ENCODE measurements at regions not wholly inside any gene's neighbourhood (a gene's known extent, or its start where the extent isn't known, plus 50 kb on each side); places are given as distances from the start of the nearest gene placed in this dataset.

DNA sequence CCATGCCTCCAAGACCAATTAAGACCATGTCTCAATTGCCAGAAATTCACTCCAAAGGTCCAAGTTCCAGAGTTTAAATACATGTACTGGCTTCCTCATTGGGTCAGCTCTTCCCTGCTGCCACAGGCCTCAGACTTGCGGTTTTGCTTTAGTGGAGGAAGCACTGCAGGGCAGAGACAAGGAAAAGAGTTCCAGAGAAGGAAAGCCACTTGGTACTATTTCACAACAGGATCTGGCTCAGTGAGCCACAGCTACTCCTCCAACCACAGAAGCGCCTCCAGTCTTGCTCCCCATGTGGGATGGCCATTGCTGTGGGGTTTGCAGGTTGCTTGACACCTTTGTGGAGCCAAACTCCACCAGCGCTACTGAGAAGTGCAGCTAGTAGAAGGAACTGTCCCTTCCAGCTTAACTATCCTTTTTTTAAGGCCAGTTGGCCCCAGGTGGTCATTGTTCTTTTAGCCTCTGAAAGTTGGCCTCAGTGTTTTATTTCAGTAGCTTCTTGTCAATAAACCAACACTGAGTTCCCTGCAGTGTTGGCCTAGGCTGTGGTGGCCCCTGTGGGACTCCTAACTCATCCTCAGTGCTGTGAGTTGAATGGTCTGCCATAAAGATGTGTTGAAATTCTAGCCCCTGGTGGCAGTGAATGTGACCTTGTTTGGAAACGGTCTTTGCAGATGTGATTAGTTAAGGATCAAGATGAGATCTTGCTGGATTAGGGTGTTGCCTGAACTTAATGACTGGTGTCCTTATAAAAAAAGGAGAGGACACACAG lies 93.7 kb upstream of the DAP start:
- no peak overlapping the region for H3K27ac Mint-ChIP-seq
- POLR2A ChIA-PET, result no interaction called here
- H3K4me1 Mint-ChIP-seq, result no peaks in the 10 kb centered on the region
- DNase-seq (no peak), ATAC-seq (ENCODE audit: low read depth) (no peak)
- H3K9me3 Mint-ChIP-seq, result no peaks in the 10 kb centered on the region
- H3K27me3 Mint-ChIP-seq, result peaks cover 12% of the 10 kb centered on the region
- H3K36me3 Mint-ChIP-seq, result no peaks in the 10 kb centered on the region
- H3K4me3 Mint-ChIP-seq, result no peak overlapping the region

DNA sequence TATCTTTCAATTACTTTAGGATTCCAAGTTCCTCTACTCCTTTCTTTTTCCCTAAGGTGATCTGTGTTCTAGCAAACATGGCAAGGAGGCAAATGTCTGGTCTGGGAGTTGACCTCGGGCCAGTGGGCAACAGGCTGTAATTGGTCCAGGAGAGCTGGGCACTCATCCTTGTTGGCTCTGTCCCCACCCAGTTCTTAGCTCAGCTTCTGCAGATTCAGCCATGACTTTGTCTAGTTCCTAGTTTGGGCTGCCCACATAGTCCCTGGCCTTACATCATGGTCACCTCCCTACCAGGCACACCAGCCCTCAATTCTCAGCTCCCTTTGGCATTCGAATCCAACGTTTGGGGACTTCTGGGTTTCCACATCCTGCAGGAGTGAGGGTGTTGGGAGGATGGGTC lies 92.1 kb upstream of the DAP start:
- Mint-ChIP-seq H3K27ac (no peak overlapping the region), H3K4me1 (no peaks in the 10 kb centered on the region), H3K36me3 (no peaks in the 10 kb centered on the region), H3K4me3 (no peak overlapping the region), H3K27me3 (peaks cover 9% of the 10 kb centered on the region), H3K9me3 (no peaks in the 10 kb centered on the region)
- ATAC-seq (ENCODE audit: low read depth) (no peak), DNase-seq (no peak)
- POLR2A ChIA-PET, result no interaction called here

DNA sequence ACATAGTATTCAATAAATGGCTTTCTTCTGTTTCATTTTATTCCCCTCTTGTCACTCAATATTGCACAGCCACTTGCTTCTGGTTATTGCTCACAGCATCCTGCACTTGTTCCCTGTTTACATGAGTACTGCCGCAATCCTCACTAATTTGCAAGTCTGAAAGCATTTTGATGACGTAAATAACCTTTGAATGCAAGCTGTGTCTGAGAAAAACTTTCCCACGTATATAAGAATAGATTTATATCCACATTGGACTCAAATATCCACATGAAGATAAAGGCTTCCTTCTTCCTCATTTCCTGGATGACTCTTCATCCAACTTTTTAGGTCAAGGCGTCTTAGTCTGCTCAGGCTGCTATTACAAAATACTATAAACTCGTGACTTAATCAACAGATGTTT lies 88.2 kb upstream of the DAP start:
- Mint-ChIP-seq H3K27ac (no peak overlapping the region), H3K4me1 (no peaks in the 10 kb centered on the region), H3K27me3 (peaks cover 28% of the 10 kb centered on the region), H3K4me3 (no peak overlapping the region), H3K36me3 (no peaks in the 10 kb centered on the region), H3K9me3 (peaks cover 3% of the 10 kb centered on the region)
- POLR2A ChIA-PET, result no interaction called here
- no peak for DNase-seq
- no peak for ATAC-seq (ENCODE audit: low read depth)

DNA sequence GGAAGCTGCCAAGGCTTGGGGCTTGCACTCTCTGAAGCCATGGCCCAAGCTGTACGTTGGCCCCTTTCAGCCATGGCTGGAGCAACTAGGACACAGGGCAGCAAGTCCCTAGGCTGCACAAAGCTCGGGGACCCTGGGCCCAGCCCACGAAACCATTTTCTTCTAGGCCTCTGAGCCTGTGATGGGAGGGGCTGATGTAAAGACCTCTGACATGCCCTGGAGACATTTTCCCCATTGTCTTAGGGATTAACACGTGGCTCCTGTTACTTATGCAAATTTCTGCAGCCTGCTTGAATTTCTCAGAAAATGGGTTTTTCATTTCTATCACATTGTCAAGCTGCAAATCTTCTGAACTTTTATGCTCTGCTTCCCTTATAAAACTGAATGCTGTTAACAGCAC lies 83.0 kb upstream of the DAP start:
- peaks cover 10% of the 10 kb centered on the region for H3K9me3 Mint-ChIP-seq
- POLR2A ChIA-PET, result no interaction called here
- DNase-seq, result no peak
- H3K4me1 Mint-ChIP-seq, result no peaks in the 10 kb centered on the region
- ATAC-seq (ENCODE audit: low read depth), result no peak
- peaks cover 22% of the 10 kb centered on the region for H3K27me3 Mint-ChIP-seq
- H3K36me3 Mint-ChIP-seq, result no peaks in the 10 kb centered on the region
- H3K4me3 Mint-ChIP-seq, result no peak overlapping the region
- no peak overlapping the region for H3K27ac Mint-ChIP-seq

DNA sequence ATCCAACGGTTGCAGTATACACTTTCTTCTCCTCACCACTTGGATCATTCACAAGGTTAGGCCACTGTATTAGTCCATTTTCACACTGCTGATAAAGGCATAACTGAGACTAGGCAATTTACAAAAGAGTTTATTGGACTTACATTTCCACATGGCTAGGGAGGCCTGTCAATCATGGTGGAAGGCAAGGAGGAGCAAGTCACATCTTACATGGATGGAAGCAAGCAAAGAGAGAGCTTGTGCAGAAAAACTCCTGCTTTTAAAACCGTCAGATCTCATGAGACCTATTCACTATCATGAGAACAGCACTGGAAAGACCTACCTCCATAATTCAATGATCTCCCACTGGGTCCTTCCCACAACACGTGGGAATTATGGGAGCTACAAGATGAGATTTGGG lies 81.8 kb upstream of the DAP start:
- no peaks in the 10 kb centered on the region for H3K4me1 Mint-ChIP-seq
- DNase-seq, result no peak
- no peaks in the 10 kb centered on the region for H3K36me3 Mint-ChIP-seq
- ATAC-seq (ENCODE audit: low read depth), result no peak
- peaks cover 10% of the 10 kb centered on the region for H3K9me3 Mint-ChIP-seq
- POLR2A ChIA-PET, result no interaction called here
- H3K27ac Mint-ChIP-seq, result no peak overlapping the region
- H3K27me3 Mint-ChIP-seq, result peaks cover 19% of the 10 kb centered on the region
- H3K4me3 Mint-ChIP-seq, result no peak overlapping the region

DNA sequence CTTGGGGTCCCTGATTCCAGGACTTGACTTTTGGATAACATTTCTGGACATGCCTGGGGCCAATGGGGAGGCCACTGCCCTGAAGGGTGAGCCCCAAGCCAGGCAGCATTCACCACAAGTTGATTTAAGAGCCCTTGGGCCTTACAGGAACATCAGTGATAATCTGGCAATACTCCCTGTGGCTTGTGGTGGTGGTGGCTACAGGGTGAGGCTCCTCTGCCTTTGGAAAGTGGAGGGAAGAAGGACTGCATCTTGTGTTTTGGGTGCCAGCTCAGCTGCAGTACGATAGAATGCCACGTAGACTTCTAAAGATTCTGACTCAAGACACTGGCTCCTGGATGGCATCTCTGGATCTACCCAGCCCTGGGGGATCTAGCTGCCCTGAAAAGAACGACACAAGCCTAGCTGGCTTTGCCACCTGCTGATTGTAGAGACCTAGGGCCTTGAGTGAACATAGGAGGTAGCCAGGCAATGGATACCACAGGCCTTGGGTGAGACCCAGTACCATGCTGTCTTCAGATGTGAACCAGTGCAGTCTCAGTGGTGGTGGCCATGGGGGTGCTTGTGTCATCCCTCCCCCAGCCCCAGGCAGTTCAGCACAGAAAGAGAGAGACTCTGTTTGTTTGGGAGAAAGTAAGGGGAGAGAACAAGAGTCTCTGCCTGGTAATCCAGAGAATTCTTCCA lies 79.0 kb upstream of the DAP start:
- Mint-ChIP-seq H3K4me3 (no peak overlapping the region), H3K4me1 (no peaks in the 10 kb centered on the region), H3K36me3 (no peaks in the 10 kb centered on the region), H3K27ac (no peak overlapping the region), H3K9me3 (peaks cover 10% of the 10 kb centered on the region), H3K27me3 (no peaks in the 10 kb centered on the region)
- ATAC-seq (ENCODE audit: low read depth) (no peak), DNase-seq (no peak)
- POLR2A ChIA-PET, result no interaction called here

DNA sequence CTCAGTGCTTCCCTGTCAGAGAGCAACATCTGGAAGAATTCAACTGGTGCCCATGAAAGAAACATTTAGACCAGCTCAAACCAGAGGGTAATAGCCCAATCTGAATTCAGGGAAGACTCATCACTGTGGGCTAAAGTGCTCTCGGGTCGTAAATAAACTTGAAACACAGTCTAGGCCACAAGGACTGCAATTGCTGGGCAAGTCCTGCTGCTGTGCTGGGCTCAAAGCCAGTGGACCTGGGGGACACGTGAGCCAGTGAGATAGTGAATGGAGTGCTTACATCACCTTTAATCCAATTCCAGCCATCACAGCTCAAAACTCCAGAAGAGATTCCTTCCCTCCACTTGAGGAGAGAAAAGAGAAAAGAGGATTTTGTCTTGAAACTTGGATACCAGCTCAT lies 78.1 kb upstream of the DAP start:
- H3K4me3 Mint-ChIP-seq, result no peak overlapping the region
- H3K9me3 Mint-ChIP-seq, result peaks cover 7% of the 10 kb centered on the region
- no peaks in the 10 kb centered on the region for H3K4me1 Mint-ChIP-seq
- H3K36me3 Mint-ChIP-seq, result no peaks in the 10 kb centered on the region
- DNase-seq, result no peak
- no peak overlapping the region for H3K27ac Mint-ChIP-seq
- H3K27me3 Mint-ChIP-seq, result no peaks in the 10 kb centered on the region
- POLR2A ChIA-PET, result no interaction called here
- ATAC-seq (ENCODE audit: low read depth), result no peak

DNA sequence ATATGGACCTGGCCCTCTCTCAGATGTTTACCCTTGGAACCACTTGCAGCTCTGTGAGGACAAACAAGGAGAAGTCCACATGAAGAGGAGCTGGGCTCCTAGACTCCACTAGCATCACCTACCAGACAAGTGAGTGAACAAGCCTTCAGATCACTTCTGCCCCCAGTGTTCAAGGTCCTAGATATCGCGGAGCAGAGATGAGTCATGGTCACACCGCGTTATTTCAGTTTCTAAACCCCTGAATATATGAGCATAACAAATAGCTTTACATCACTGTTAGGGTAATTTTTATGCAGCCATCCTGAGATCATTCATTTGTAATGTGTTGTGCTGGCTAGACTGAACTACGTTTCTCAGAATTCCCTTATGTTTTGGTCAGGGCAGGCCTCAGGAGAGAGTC lies 77.0 kb upstream of the DAP start:
- ATAC-seq (ENCODE audit: low read depth), result no peak
- POLR2A ChIA-PET, result no interaction called here
- no peaks in the 10 kb centered on the region for H3K4me1 Mint-ChIP-seq

DNA sequence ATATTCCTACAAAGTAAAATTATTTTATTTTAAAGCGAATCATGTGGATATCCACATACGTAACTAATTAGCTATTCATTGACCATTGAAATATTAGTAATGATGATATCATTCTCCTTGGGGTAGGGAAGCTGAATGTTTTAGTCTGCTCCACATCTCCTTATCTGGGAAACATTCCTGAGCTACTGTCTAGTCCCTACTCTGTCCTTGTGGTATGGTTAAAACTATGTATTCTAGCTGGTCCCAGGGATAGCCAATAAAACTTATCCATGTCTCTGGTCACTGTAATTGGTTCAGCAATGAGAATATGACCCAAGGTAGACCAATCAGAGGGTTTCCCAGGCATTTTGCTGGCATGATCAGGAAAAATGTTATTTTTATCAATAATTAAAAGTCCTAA lies 76.0 kb upstream of the DAP start:
- DNase-seq (no peak), ATAC-seq (ENCODE audit: low read depth) (no peak)
- POLR2A ChIA-PET, result no interaction called here
- Mint-ChIP-seq H3K4me1 (no peaks in the 10 kb centered on the region), H3K27me3 (peaks cover 3% of the 10 kb centered on the region), H3K36me3 (no peaks in the 10 kb centered on the region), H3K27ac (no peak overlapping the region), H3K9me3 (no peaks in the 10 kb centered on the region), H3K4me3 (no peak overlapping the region)

More for the DNA sequence above, 77.0 kb upstream of the DAP start:
- Mint-ChIP-seq H3K27me3 (peaks cover 3% of the 10 kb centered on the region), H3K4me3 (no peak overlapping the region), H3K9me3 (no peaks in the 10 kb centered on the region), H3K27ac (no peak overlapping the region), H3K36me3 (no peaks in the 10 kb centered on the region)
- no peak for DNase-seq

DNA sequence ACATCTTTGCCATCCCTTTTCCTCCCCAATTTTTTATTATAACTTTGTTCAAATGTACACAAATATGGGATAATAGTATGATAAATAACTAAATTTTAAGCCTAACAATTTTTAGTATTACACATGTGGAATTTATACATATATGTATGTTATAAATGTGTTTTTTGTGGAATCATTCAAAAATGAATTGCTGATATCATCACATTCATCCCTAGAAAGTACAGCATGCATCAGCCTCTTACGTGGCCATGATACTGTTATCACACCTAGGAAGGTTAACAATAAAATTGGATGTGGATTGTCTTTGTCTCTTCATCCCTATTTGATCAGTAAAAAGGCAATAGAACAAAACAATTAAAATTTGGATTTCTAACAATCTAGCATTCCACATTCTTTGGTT lies 73.7 kb upstream of the DAP start:
- Mint-ChIP-seq H3K36me3 (no peaks in the 10 kb centered on the region), H3K27me3 (peaks cover 3% of the 10 kb centered on the region), H3K9me3 (no peaks in the 10 kb centered on the region), H3K27ac (no peak overlapping the region), H3K4me1 (no peaks in the 10 kb centered on the region), H3K4me3 (no peak overlapping the region)
- POLR2A ChIA-PET, result no interaction called here
- ATAC-seq (ENCODE audit: low read depth) (no peak), DNase-seq (no peak)

DNA sequence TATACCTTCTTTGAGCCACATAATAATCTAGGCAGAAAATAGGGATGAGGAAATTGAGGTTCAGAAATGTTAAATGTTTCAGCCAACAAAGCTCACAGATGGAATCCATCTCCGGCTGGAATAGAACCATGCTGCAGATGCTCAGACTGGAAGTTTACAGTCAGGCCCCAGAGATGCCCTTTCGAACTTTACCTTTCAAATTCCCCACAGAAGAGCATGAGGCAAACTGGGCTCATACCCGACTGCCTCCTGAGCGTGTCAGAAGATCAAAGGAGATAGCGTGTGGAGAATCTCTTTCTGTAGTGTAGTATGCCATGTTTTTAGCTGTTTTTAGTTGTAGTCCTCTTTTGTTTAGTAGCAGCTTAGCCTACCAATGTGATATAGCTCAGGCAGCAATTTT lies 72.0 kb upstream of the DAP start:
- ATAC-seq (ENCODE audit: low read depth) (no peak), DNase-seq (no peak)
- no peaks in the 10 kb centered on the region for H3K4me1 Mint-ChIP-seq
- H3K36me3 Mint-ChIP-seq, result no peaks in the 10 kb centered on the region
- H3K27me3 Mint-ChIP-seq, result peaks cover 4% of the 10 kb centered on the region
- H3K4me3 Mint-ChIP-seq, result no peak overlapping the region
- H3K27ac Mint-ChIP-seq, result no peak overlapping the region
- POLR2A ChIA-PET, result no interaction called here
- no peaks in the 10 kb centered on the region for H3K9me3 Mint-ChIP-seq

DNA sequence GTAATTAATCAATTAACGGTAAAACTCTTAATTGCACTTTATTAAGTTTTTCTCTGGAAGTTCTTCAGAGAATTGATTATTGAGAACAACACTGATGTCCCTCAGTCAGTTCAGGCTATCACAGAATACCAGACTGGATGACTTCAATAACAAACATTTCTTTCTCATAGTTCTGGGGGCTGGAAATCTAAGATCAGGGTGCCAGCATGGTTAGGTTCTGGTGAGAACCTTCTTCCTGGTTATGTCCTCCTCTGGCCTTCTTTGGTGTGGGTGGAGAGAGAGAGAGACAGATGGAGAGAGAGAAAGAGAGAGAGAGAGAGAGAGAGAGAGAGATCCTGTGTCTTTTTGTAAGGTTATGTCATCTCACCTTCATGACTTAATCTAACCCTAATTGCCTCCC lies 71.4 kb upstream of the DAP start:
- Mint-ChIP-seq H3K27ac (no peak overlapping the region), H3K27me3 (peaks cover 4% of the 10 kb centered on the region), H3K9me3 (no peaks in the 10 kb centered on the region), H3K36me3 (no peaks in the 10 kb centered on the region), H3K4me3 (no peak overlapping the region), H3K4me1 (no peaks in the 10 kb centered on the region)
- POLR2A ChIA-PET, result no interaction called here
- ATAC-seq (ENCODE audit: low read depth) (no peak), DNase-seq (no peak)

DNA sequence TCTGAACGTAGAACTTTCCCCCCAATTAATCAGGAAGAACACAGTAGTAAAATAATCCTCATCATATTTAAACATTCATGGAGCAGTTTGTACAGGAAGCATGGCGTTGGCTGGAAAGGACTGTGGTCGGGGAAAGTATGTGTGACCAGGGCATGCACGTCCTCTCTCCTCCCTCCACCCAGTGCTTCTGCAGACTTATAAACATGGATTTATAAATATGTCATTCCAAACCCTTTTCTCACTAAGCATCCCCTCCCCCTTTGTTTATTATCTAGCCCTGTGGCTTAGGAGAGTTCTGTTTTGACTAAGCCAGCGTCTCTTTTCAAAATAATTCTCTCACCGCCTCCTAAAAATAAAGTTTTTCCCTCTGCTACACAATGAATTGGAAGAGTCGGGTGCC lies 70.4 kb upstream of the DAP start:
- POLR2A ChIA-PET, result no interaction called here
- no peak overlapping the region for H3K27ac Mint-ChIP-seq
- DNase-seq (no peak), ATAC-seq (ENCODE audit: low read depth) (no peak)
- H3K4me1 Mint-ChIP-seq, result no peaks in the 10 kb centered on the region
- peaks cover 4% of the 10 kb centered on the region for H3K27me3 Mint-ChIP-seq
- H3K9me3 Mint-ChIP-seq, result no peaks in the 10 kb centered on the region
- H3K36me3 Mint-ChIP-seq, result no peaks in the 10 kb centered on the region
- H3K4me3 Mint-ChIP-seq, result no peak overlapping the region

DNA sequence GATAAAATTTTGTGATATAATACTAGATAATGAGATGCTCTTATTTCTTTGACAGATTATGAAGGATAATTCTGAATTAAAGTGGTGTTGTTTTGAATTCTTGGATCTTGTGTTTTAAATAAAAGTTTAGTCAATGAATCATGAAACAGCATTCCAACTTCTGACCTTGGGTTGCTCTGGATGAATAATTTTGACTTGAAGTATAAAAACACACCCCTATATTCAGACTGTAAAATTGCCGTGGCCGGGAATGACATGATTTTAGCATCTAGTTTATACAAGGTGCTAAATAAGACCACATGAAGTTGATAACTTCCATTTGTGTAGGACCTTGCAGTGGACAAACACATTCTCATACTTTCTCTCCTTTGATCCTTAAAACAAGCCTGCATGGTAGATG lies 67.2 kb upstream of the DAP start:
- ATAC-seq (ENCODE audit: low read depth) (no peak), DNase-seq (no peak)
- no peak overlapping the region for H3K27ac Mint-ChIP-seq
- H3K4me1 Mint-ChIP-seq, result no peaks in the 10 kb centered on the region
- H3K9me3 Mint-ChIP-seq, result no peaks in the 10 kb centered on the region
- no peaks in the 10 kb centered on the region for H3K36me3 Mint-ChIP-seq
- peaks cover 5% of the 10 kb centered on the region for H3K27me3 Mint-ChIP-seq
- no peak overlapping the region for H3K4me3 Mint-ChIP-seq
- POLR2A ChIA-PET, result no interaction called here
